Left ventricle myocardium superior (tissue), 1 donor: ENCODE measurements at regions not wholly inside any gene's neighbourhood (a gene's known extent, or its start where the extent isn't known, plus 50 kb on each side); places are given as distances from the start of the nearest gene placed in this dataset.
A peak's percentile ranks its signal among the peaks of the same experiment; 100 is the strongest.
"Not testable (repeated sequence)": the region's sequence is repeated elsewhere in the genome, so short reads cannot be mapped to it uniquely, and the experiment has no call there.

Experiments used
- ATAC-seq: fragments of 200-7000 bp; cut with Tn5 transposase; one replicate; pipeline ENCODE4 v1.9.1; 2020; ENCODE audit warnings: mild to moderate bottlenecking, moderate library complexity
- DNase-seq: peaks from one replicate; pipeline ENCODE4 v3.0.0-alpha.2; 2020
- intact Hi-C: fragments of 100-400 bp; cut with micrococcal nuclease; formaldehyde crosslinking; loops from one replicate; pipeline ENCODE4 v1.11.0; 2022
- donor health status: DM: no; HTN: yes; CAD: no; lungs with severe emphysema.

DNA sequence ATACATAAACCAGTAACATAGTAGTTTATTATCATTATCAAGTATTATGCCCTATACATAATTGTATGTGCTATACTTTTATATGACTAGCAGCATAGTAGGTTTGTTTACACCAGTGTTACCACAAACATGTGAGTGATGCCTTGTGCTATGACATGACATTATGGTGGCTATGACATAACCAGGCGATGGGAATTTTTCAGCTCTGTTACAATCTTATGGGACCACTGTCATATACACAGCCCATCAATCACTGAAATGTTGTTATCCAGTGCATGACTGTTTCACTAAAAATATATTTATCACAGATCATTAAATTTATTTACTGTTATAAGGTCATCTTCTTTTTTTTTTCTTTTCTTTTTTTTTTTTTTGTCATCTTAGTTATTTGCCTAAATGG is 674.5 kb downstream of the PCDH17 start:
- intact Hi-C loops, result no loop called here
- ATAC-seq, result no peak
- DNase-seq, result no peak

DNA sequence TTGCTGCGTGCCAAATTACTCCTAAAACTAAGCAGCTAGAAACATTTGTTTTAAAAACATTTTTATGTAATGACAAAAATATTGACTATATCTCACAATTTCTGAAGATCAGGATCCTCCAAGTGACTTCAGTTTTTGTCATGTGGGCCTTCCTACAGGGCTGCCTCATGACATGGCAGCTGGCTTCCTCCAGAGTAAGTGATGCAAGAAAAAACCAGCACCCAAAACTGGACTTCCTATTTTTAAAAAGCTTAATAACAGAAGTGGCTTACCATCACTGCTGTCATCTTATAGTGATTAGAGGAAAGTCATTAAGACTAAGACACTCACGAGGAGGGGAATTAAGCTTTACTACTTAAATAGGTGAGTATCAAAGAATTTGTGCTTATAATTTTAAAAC is 681.7 kb downstream of the PCDH17 start:
- intact Hi-C loops, result no loop called here
- no peak for DNase-seq
- no peak for ATAC-seq

DNA sequence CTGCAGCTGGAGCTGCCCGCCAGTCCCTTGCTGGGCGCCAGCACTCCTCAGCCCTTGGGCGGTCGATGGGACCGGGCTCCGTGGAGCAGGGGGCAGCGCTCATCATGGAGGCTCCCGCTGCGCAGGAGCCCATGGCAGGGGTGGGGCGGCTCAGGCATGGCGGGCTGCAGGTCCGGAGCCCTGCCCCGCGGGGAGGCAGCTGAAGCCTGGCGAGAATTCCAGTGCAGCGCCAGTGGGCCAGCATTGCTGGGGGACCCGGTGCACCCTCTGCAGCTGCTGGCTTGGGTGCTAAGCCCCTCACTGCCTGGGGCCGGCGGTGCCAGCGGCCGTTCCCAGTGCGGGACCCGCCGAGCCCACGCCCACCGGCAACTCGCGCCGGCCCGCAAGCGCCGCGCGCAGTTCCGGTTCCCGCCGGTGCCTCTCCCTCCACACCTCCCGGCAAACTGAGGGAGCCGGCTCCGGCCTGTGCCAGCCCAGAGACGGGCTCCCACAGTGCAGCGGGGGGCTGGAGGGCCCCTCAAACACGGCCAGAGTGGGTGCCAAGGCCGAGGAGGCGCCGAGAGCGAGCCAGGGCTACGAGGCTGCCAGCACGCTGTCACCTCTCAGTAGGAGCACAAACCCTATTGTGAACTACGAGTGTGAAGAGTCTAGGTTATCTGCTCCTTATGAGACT is 687.1 kb downstream of the PCDH17 start:
- no peak for ATAC-seq
- intact Hi-C loops, result no loop called here
- DNase-seq, result no peak

DNA sequence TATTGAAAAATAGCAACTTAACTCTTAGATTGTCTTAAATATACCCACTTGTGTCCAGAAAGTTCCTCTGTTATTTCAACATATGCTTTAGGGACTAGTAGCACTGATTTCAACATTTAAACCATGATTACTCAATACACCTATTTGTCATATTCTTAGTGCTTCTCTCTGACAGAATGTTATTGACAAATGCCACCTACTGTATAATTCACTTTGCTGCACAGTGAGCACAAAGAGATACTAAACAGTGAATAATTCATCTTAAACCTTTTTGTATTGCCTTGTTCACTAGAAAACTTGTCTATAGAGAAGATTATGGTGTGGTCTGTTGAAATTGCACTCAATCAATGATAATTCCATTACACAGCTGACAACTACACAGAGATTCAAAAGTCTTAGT is 692.6 kb downstream of the PCDH17 start:
- ATAC-seq (no peak), DNase-seq (no peak)
- intact Hi-C loops, result no loop called here

DNA sequence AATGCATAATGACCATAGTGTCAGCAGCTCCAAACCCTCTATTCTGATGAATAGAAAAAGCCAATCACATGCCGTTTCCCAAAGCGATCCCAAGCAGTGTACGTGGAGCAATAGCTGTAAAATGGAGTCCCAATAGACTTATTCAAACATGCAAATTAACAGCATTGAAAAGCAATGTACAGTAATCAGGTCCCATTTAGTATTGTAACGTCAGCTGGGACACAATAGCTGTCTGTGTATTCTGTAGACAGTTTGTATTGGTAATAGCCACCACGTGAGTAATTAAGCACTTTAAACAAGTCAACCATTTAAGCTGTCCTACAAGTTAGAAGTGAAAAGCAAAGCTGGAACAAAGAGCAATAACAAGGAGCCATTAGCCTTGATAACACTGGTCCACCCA is 698.2 kb downstream of the PCDH17 start:
- DNase-seq, result no peak
- no peak for ATAC-seq
- intact Hi-C loops, result no loop called here

DNA sequence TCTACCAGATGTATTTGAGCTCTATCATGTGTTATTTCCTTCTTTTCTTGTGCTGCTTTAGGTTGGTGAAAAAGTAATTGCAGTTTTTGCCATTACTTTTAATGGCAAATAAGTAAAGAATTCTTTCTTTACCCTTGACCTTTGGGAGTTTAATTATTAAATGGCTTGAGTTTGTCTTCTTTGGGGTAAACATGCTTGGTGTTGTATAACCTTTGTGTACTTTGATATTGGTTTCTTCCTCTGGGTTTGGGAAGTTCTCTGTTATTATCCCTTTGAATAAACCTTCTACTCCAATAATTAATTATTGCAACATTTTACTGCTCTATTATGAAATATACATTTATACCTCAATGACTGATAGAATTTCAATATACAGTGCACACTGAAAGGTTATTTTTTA is 709.4 kb downstream of the PCDH17 start:
- no peak for DNase-seq

DNA sequence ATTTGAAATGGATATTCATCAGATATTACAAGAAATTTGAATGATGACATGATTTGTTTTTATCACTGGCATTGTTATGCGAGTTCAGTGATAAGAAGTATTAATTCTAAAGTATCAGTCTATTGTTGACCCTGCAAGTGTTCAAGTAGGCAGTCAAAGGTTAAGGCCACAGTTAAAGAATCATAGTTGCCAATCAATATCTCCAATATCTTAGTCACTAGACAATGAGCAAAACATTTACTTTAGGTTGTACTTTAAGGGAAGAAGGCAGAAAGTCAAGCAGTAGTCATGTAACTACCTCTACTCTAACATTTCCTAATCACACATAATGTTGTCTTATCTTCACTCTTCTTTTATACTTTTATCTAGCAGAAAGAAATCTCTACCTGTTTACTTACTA is 709.8 kb downstream of the PCDH17 start:
- intact Hi-C loops, result no loop called here
- ATAC-seq, result no peak
- no peak for DNase-seq

More for the DNA sequence above, 709.4 kb downstream of the PCDH17 start:
- no peak for ATAC-seq
- intact Hi-C loops, result no loop called here

DNA sequence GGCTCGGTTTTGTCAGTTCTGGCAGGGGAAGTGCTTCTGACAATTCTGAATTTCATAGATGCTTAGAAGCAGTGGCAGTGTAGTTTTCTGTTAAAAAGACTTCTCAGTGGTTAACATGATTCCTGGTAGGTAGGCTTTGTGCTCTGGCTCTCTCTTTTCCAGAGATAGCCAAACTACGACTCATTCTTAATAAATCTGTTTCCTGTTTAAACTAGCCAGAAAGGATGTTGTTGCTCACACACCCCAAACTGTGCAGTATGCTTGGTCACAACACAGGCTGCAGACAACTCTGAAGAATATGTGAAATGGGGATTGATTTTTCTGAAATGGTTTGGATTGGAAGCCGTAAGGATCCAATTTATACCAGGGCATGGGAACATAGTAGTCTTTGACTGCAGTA is 711.5 kb downstream of the PCDH17 start:
- ATAC-seq (no peak), DNase-seq (no peak)
- intact Hi-C loops, result no loop called here

DNA sequence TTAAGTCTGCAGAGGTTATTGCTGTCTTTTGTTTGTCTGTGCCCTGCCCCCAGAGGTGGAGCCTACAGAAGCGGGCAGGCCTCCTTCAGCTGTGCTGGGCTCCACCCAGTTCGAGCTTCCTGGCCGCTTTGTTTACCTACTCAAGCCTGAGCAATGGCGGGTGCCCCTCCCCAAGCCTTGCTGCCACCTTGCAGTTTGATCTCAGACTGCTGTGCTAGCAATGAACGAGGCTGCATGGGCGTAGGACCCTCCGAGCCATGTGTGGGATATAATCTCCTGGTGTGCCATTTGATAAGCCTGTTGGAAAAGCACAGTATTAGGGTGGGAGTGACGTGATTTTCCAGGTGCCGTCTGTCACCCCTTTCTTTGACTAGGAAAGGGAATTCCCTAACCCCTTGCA is 720.6 kb downstream of the PCDH17 start:
- ATAC-seq, DNase-seq, intact Hi-C loops: not testable (repeated sequence)

DNA sequence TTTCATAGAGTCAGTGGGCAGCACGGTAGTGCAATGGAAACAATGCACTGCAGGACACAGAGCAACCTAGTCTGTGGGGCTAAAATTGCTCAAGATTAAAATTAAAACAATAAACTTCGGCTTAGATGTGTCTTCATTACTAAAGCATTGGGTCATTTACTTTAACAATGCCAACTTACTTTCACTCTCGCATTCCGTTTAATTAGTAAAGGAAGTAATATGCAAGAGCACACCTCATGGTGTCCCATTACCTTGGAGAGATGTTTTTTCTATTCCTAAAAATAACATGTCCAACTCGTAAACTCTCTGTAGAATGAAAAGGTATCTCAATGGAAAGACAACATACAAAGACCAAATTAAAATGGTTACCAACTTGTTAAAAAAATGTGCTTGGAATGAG is 738.4 kb downstream of the PCDH17 start:
- intact Hi-C loops, result no loop called here
- DNase-seq, result no peak

DNA sequence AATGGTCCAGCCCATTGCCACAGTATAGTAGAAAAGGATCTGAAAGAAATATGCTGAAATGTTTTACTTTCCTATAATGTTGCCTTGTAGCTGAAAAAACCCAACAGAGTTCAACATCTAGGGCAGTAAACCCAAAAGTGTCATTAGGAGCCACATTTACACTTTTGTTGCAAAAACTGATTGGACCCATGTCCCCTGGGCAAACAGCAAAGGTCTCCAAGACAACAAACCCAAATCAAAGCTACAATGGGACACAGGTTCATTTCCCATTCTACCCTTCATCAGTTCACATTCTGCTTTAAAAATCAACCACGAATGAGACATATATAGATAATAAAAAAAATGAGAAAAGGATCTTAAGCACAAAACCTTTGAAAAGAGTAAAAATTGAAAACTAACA is 744.8 kb downstream of the PCDH17 start:
- DNase-seq, result no peak
- intact Hi-C loops, result no loop called here
- no peak for ATAC-seq

More for the DNA sequence above, 738.4 kb downstream of the PCDH17 start:
- ATAC-seq, result no peak

DNA sequence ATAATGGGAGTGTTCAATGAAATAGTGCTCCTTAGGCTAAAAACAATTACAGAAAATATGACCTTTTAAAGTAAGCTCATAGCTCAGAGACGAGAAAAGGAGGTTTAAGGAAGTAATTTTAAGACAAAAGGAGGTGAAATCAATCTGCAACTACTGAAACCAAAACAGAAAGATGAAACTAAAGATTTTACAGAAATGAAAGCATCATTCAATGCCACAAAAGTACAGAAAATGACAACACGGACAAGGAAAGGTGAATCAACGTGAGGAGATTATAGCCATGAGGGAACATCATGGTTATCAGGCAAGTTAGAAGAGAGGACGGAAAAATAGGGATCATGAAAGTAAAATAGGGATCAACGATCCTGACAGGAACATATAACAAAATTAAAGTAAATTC is 745.2 kb downstream of the PCDH17 start:
- ATAC-seq, result no peak
- intact Hi-C loops, result no loop called here
- DNase-seq, result no peak

DNA sequence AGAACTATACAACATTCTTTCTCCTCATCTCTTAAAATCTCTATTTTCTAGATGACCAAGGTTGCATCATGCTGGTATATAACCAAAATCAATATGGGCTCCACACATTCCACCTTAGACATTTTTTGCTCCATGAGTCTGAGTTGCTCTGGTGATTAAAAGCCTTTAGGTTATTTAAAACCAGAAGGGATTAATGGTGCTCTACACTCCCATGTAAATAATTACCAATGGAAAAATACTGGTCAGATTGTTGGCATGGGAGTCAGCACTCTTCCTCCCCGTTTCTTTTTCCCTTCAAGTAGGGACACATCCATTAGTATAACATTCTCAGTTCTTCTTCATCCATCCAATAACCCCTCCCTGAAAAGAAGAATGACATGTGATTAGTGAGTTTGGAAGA is 747.7 kb downstream of the PCDH17 start:
- ATAC-seq (no peak), DNase-seq (no peak)
- intact Hi-C loops, result no loop called here

DNA sequence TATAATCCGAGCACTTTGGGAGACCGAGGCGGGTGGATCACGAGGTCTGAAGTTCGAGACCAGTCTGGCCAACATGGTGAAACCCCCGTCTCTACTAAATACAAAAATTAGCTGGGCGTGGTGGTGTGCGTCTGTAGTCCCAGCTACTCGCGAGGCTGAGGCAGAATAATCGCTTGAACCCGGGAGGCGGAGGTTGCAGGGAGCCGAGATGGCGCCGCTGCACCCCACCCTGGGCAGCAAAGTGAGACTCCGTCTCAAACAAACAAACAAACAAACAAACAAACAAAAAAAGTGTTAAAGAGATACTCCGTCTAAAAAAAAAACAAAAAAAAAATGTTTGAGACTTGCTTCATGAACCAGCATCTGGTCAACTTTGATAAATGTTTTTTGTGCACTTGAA is 753.8 kb downstream of the PCDH17 start:
- ATAC-seq, intact Hi-C loops, DNase-seq: not testable (repeated sequence)

DNA sequence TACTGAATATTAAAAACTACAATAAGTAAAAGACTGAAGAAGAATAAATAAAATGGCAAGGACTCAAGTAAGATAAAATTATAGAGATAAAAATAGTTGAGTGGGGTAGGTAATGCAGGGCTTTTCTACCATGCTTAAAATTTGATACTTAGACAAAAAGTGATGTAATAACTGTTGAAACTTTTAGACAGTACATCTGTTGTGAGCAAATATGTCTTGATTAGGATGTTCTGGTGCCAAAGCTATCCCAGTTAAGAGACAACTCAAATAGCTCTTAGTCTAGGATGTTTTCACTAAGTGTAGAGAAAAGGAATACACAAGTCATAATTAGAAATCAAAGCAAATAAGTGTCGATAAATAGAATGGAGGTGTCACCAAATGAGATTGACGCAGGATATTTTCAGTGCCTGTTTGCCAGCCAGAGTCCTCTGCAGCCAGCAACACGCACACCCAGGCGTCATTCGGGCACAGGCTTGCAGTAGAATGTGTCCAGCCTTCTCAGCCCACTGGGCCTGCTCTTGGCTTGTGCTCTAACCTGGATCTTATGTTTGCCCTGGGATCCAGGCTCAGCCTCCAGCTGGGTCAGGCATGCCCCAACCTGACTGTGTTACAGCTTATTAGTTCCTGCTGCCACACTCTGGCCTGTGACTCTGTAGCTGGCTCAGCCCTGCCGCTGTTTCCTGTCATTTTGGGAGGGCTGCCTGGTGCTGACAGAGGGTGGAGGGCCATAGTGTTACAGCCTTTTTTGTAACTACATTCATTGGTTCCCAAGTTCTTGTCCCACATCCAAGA is 766.2 kb downstream of the PCDH17 start:
- ATAC-seq, result peak; percentile 96
- intact Hi-C loops, result no loop called here
- DNase-seq, result peak; percentile 66

DNA sequence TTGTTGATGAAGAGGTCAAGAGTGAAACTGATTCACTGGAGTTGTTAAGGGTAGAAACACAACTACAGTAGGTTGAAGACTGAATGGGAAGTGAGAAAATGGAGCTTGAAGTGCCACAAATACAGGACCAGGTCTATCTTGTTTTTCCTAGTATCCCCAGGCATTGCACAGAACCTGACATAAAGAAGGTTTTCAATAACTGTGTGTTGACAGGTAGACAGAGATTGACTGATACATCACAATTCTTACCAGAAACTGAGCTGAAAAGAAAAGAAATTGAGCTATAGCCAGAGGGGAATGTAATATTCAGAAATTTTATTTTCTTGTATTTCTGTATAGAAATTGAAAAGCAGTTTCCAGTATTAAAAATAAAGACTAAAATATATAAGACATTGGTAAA is 767.7 kb downstream of the PCDH17 start:
- intact Hi-C loops, result no loop called here
- no peak for DNase-seq
- ATAC-seq, result no peak

DNA sequence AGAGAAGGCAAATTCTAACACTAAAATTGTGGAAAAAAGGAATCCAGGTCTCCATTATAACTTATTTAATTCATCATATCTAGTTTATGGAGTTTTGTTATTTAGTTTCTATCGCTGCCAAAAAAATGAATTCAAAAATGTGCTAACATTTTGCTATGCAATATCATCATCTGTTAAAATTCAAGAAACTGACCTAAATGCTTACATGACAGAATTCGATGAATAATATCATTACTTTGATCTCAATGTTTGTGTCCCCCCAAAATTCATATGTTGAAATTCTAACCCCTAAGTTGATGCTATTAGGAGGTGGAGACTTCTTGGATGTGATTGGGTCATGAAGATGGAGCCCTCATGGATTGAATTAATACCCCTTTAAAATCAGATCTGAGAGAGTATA is 775.0 kb downstream of the PCDH17 start:
- DNase-seq (no peak), ATAC-seq (no peak)

DNA sequence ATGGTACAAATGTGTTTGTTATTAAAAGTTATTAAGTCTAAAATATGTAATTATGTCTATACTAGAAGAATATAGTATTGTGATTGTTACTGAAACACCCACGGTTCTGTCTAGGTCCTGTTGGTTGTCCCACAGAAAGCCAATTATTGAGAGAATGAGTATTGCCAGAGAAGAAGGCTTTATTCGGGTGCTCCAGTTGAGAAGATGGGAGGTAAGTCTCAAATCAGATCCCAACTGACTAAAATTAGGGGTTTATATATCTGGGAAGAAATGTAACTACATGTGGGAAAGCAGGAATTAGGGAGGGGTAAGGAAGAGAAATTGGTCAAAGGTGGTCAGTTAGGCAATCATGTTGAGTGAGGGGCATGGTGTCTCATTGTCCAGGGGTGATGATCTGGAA is 798.4 kb downstream of the PCDH17 start:
- intact Hi-C loops, result no loop called here
- no peak for ATAC-seq
- no peak for DNase-seq

More for the DNA sequence above, 775.0 kb downstream of the PCDH17 start:
- intact Hi-C loops, result no loop called here

DNA sequence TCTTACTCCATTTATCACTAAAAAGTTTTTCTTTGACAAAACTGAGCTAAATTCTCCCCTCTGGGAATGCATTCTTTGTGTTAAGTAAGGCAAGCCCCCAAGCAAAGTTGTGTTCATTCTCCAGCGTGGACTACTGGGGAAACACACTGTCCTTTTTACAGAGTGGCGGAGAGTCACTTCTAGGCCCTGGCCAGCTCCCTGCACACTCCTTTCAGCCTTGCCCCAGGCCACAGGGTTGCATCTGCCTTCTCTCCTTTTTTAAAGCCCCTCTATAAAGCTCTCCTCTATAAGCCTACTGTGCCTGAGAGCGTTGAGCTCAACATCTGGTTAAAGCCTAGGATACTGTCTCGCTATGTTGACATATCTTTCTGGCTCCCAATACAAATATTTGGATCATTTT is 803.4 kb downstream of the PCDH17 start:
- DNase-seq, result no peak
- intact Hi-C loops, result no loop called here
- ATAC-seq, result peak; percentile 15

DNA sequence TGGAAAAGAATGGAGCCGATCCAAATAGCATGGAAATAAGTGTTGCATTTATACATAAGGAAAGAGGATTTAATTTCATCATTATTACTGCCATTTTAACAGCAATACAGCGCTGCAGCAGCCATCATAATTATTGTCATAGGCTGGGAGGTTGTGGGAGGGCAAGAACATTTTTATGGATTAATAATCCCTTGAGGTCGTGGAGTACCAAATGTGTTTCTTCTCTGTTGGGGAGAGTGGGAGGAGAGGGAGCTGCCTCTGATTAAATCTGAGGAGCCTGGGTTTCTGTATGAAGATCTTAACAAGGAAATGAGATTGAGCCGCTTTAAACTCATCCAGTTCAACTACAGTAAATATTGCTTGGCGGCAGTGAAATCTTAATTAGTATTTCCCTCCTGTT is 805.9 kb downstream of the PCDH17 start:
- no peak for ATAC-seq
- intact Hi-C loops, result no loop called here
- DNase-seq, result no peak

DNA sequence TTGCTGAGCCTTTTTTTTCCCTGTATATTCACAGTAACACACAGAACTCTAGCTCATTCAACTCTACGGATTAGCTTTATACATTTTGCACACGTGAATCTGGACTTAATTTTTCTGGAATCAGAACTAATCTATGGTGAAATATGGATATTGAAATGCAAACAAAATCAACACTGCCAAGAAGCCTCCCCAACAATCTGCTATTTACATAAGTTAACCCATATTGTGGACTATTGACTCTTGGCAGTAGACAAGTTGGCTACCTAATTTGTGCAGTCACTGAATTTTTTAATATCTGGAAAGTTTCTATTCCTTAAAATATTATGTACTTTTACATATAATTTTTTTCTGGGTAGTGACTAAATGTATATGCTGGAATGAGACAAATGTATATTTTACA is 815.4 kb downstream of the PCDH17 start:
- DNase-seq (no peak), ATAC-seq (no peak)
- intact Hi-C loops, result no loop called here
